BJ (cell line): ENCODE measurements at regions not wholly inside any gene's neighbourhood (a gene's known extent, or its start where the extent isn't known, plus 50 kb on each side); places are given as distances from the start of the nearest gene placed in this dataset.
"Not testable (repeated sequence)": the region's sequence is repeated elsewhere in the genome, so short reads cannot be mapped to it uniquely, and the experiment has no call there.

ENCODE experiments used
- CTCF ChIA-PET: fragments of 350-600 bp; formaldehyde crosslinking; extraction: SDS; loops from one replicate; lab custom pipeline; 2021; ENCODE audit warnings: antibody characterized with exemption, inconsistent platforms; lab: Yijun Ruan, JAX
- POLR2A ChIA-PET: fragments of 300-600 bp; sonication (Branson Sonifier 250); formaldehyde crosslinking; extraction: SDS; loops from one replicate; lab custom pipeline; 2021; ENCODE audit warnings: antibody characterized with exemption; lab: Charles Lee
- DNase-seq: peaks from one replicate; pipeline ENCODE4 v3.0.0-alpha.2; 2011; ENCODE audit warnings: low read depth
- H3K27me3 ChIP-seq: 2 replicates; pipeline ENCODE4 v1.6.0; 2011; ENCODE audit warnings: low read length; ENCODE audit not compliant: control insufficient read depth, insufficient read depth
- H3K36me3 ChIP-seq: 2 replicates; pipeline ENCODE4 v1.5.1; 2011; ENCODE audit warnings: low read length; ENCODE audit not compliant: control insufficient read depth, insufficient read depth
- H3K4me3 ChIP-seq: 2 replicates; pipeline ENCODE4 v1.5.1; 2011; ENCODE audit warnings: low read depth, mild to moderate bottlenecking, control low read depth, low read length
- TF ChIP-seq, protein P1 (sequence below): IDR thresholded peaks from 2 replicates; pipeline ENCODE4 v1.5.1; 2011; ENCODE audit warnings: low read depth, mild to moderate bottlenecking, control low read depth, inconsistent platforms, low read length, moderate library complexity; ENCODE audit not compliant: insufficient read depth

DNA sequence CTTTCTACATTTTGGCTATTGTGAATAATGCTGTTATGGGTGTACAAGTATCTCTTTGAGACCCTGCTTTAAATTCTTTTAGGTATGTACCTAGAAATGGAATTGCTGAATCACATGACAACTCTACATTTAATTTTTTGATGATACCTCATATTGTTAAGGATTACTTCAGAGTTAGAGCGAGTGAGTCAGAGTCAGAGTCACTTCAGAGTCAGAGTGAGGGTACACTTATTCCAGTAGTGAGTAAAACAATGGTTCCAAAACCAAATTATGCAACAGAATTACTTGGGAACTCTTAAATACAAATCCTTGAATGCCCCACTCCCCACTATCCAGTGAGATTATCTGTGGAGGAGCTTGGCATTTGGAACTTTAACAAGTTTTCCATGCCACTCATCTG is 50.3 kb upstream of the SNRK start:
- ChIA-PET CTCF (no interaction called here), POLR2A (no interaction called here)
- H3K36me3 ChIP-seq: no peaks in the 10 kb centered on the region
- no peaks in the 10 kb centered on the region for H3K27me3 ChIP-seq
- TF ChIP-seq, protein P1, sequence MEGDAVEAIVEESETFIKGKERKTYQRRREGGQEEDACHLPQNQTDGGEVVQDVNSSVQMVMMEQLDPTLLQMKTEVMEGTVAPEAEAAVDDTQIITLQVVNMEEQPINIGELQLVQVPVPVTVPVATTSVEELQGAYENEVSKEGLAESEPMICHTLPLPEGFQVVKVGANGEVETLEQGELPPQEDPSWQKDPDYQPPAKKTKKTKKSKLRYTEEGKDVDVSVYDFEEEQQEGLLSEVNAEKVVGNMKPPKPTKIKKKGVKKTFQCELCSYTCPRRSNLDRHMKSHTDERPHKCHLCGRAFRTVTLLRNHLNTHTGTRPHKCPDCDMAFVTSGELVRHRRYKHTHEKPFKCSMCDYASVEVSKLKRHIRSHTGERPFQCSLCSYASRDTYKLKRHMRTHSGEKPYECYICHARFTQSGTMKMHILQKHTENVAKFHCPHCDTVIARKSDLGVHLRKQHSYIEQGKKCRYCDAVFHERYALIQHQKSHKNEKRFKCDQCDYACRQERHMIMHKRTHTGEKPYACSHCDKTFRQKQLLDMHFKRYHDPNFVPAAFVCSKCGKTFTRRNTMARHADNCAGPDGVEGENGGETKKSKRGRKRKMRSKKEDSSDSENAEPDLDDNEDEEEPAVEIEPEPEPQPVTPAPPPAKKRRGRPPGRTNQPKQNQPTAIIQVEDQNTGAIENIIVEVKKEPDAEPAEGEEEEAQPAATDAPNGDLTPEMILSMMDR: no peak
- no peak for DNase-seq
- H3K4me3 ChIP-seq: no peak overlapping the region

DNA sequence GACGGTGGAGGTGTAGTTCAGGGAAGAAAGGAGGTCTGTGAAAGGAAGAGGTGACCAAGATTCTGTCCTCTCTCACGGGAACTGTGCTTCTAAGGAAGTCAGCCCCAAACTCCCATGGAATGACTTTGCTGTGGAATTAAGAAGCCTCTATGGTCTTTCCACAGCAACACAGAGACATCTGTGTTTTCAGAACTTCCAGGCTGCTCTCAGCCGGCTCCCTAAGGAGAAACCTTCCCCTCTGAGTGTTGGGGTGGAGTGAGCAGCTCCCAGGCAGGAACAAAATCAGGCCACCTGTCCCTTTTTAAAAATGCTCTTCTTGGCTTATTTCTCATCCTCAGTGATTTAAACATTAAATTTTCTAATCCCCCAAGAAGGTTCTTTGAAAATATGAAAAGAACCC is 53.3 kb upstream of the SNRK start:
- ChIA-PET CTCF (interaction anchor here (0.8 to 1.4 kb wide), 2 partner anchors 9 to 68 kb away, joined by 3 to 6 read pairs; no protein-coding TSS in a partner anchor), POLR2A (no interaction called here)
- TF ChIP-seq, protein P1: no peak
- Histone ChIP-seq H3K27me3 (no peaks in the 10 kb centered on the region), H3K36me3 (no peaks in the 10 kb centered on the region), H3K4me3 (no peak overlapping the region)
- no peak for DNase-seq

DNA sequence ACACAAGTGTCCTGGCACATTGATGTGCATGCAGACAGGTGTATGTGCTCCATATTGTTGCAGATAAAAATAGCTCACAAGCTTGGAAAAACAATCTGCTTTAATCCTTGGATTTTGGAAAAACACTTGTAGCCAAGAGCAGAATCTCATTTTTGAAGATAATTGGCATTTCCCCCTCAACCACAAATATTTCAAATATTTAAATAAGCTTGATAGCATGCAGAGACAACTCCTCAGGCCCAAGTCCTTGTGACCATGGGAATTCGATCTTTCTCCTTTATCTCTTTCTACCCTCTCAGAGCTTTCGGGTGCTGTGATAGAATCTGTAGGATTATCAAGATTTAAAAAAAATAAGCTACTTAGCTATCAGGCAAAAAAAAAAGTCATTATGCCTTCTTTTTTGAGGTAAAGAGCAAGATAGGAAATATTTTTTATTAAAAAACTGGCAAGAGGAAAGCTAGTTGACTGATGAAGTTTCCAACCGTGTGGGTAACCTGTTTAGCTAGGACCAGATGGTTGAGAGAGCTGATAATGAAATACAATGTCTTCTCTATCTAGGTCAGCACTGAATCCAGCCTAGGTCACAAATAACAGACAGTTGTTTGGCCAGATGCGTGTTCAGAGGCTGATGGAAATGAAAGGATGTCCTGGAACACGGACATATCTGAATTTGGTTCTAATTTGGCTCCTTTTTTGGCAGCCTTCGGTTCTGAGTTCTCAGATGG is 54.9 kb upstream of the SNRK start:
- Histone ChIP-seq H3K4me3 (no peak overlapping the region), H3K36me3 (no peaks in the 10 kb centered on the region), H3K27me3 (no peaks in the 10 kb centered on the region)
- DNase-seq: no peak
- ChIA-PET CTCF (interaction anchor here (0.6 to 2.3 kb wide), 5 partner anchors 16 to 312 kb away, joined by 3 to 5 read pairs (median 4); no protein-coding TSS in a partner anchor), POLR2A (no interaction called here)
- TF ChIP-seq, protein P1: no peak

- DNase-seq, H3K4me3 ChIP-seq, POLR2A ChIA-PET, H3K36me3 ChIP-seq, H3K27me3 ChIP-seq: not testable (repeated sequence)
- CTCF ChIA-PET: interaction anchor here (2.3 kb wide), 1 partner anchor 273 kb away, joined by 5 read pairs; no protein-coding TSS in a partner anchor
Observed at GRCh38 chr3:43229865-43230264, 56.5 kb upstream of the SNRK start.

DNA sequence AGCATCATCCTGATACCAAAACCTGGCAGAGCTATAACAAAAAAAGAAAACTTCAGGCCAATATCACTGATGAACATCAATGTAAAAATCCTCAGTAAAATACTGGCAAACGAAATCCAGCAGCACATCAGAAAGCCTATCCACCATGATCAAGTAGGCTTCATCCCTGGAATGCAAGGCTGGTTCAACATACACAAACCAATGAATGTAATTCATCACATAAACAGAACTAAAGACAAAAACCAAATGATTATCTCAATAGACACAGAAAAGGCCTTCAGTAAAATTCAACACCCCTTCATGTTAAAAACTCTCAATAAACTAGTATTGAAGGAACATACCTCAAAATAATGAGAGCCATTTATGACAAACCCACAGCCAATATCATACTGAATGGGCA is 58.7 kb upstream of the SNRK start:
- POLR2A ChIA-PET, CTCF ChIA-PET: not testable (repeated sequence)

GRCh38 chr3:43224405-43225073 is 61.8 kb upstream of the SNRK start:
- ChIA-PET CTCF (interaction anchor here (0.6 to 1.8 kb wide), 3 partner anchors 9 to 81 kb away, joined by 3 to 6 read pairs (median 4); no protein-coding TSS in a partner anchor), POLR2A (no interaction called here)

More for the DNA sequence above, 58.7 kb upstream of the SNRK start:
- not testable (repeated sequence) for DNase-seq, H3K36me3 ChIP-seq, H3K27me3 ChIP-seq, H3K4me3 ChIP-seq

More at GRCh38 chr3:43224405-43225073, 61.8 kb upstream of the SNRK start:
- H3K36me3 ChIP-seq: no peaks in the 10 kb centered on the region
- H3K27me3 ChIP-seq: no peaks in the 10 kb centered on the region; the same call in 1 of the 2 replicates
- TF ChIP-seq, protein P1: no peak
- DNase-seq: no peak
- no peak overlapping the region for H3K4me3 ChIP-seq
